IPS-NIHi7 (cell line): ENCODE measurements at regions not wholly inside any gene's neighbourhood (a gene's known extent, or its start where the extent isn't known, plus 50 kb on each side); places are given as distances from the start of the nearest gene placed in this dataset.

Source experiments
- DNase-seq: peaks from one replicate; pipeline ENCODE4 v3.0.0; 2012; ENCODE audit warnings: mixed read lengths; ENCODE audit errors: extremely low spot score

DNA sequence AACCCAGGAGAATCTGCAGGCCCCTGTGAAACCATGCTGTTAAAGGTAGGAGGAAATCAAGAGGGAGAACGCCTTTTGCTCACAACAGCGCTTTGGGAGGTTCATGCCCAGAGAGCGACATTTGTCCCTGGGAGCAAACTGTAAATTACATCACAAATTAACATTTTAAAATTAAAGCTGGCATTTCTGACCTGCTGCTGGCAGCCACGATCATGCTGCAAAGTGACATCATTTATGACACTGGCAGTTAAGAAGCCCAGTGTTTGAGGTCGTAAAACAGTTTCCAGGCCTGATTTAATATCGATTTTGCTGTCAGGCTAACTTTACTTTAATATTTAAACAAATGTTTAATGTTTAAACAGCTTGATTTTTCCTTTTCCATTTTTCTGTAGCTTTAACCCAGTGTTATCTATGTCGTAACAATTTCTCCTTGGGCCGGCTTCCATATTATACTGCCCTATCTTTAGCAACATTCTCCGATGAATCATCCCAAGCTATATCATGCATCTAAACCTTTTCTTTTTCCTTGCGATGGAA is 86.5 kb upstream of the NPVF start:
- DNase-seq, result no peak

DNA sequence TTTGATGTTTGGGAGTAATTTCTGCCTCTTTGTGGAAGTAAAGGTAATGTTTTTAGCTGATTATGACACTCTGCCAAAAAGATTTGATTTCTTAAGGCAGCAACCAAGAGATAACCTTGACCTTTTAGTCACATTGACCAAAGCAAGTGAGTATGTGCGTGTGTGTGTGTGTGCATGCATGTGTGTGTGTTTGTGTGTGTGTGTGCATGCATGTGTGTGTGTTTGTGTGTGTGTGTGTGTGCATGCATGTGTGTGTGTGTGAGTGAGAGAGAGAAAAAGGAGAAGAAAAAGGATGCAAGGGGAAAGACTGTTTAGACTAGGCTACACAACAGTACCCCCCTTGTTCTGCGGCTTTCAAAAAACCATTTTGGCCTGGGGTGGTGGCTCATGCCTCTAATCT is 88.1 kb upstream of the NPVF start:
- no peak for DNase-seq

DNA sequence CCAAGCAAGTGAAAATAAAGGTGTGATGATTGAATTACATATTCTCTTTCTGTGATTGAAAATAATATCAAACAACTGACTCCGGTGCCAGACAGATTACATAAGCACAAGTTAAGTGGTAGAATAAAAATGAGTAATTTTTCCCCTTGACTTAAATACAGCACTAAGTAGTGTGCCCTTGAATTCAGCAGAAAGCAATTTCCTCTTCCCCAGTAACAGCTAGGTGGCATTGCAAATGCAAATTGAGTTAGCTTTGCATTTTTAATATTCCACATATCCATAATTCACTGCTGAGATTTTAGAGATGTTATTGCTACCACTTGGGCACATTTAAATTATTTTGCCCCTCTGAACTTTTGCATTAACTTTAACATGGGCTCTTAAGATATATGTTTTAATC is 89.8 kb upstream of the NPVF start:
- no peak for DNase-seq

DNA sequence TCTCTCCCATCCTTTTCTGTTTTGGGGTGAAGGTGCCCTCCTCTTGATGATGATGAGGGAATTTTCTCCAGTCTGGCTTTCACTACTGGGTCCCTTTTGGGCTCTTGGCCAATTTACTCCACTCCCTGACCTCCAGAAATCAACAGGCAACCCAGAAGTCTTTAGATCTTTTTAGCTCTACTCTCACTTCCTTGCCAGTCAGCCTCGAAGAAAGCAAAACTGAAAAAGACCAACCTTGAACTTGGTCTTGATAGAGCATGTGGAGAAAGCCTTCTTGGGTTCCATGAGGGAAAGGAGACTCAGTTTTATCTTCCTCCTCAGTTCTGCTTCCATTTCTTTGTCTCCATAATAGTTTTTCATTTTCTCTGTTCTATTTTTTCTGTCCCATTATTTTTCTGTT is 91.4 kb upstream of the NPVF start:
- DNase-seq, result no peak

DNA sequence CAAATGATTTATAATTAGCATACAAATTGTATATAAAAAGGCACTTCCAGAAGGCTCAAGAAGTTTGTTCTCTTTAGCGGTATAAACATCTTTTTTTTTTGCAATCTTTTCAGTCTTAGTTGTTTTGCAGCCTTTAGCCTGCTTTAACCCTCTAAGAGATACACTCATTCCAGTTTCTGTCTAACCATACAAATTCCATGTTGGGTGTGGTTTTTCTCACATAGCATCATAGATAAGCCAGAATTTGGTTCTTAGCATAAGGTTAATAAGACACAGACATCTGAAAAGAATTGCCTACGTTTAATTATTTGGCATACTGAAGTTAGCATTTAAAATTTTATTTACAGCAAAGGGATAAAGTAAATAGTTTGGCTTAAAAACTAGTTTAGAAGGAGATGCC is 92.5 kb upstream of the NPVF start:
- no peak for DNase-seq

DNA sequence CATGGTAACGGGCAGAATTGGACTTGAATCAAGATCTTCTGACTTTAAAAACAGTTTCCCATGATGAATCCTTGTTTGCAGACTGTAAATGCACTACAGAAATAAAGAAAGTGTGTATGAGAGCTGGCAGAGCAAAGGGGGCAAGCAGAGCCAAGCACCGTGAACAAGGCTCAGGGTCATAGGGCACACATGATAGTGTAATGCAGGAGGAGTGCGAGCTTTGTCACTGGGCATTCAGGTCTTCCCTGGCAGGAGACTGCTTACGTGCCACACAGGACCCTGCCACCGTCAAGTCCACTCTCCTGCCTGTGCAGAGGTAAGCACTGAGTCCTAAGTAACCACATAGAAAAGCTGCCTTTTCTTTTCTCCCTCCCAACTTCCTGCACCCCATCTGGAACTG is 93.1 kb upstream of the NPVF start:
- DNase-seq, result no peak

DNA sequence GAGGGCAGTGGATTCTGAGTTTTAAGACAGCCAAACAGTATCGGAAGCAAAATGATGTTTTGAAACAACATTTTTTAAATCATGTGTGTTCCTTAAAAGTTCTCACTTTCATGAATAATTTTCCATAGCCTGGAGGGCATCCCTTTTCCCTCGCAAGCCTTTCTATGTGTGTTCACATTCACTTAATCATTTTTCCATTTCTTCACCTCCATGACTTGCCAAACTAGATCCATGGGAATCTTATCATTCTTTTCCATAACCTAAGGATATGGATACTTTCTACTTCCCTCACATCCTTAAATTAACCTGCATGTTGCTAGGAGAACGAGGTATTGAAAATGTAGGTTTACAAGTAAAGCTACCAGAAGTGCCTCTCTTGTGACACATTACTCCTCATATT is 94.2 kb upstream of the NPVF start:
- no peak for DNase-seq

DNA sequence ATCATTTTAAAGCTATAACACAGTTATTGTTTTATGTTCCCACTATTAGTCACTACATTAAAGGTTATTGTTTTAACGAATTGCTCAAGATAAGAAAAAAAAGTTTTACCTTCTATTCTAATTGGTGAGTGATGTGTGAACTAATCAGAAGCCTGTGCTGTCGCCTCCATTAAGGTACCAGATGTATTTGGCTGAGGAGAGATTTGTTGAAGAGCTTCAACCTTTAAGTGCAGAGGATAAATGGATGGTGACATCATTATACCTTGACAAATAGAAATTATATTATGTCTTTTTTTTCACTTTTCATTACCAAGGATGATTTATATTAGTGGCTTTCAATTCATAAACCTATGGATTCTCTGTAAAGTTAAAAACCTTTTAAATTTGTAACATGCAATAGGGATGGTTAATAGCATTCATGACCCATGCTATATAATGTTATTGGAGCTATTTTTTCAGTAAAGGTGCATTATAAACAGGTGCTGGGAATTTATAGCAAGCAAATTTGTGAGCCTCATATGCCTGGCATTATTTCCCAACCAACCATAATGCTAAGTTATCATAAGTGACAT is 97.0 kb upstream of the NPVF start:
- no peak for DNase-seq

DNA sequence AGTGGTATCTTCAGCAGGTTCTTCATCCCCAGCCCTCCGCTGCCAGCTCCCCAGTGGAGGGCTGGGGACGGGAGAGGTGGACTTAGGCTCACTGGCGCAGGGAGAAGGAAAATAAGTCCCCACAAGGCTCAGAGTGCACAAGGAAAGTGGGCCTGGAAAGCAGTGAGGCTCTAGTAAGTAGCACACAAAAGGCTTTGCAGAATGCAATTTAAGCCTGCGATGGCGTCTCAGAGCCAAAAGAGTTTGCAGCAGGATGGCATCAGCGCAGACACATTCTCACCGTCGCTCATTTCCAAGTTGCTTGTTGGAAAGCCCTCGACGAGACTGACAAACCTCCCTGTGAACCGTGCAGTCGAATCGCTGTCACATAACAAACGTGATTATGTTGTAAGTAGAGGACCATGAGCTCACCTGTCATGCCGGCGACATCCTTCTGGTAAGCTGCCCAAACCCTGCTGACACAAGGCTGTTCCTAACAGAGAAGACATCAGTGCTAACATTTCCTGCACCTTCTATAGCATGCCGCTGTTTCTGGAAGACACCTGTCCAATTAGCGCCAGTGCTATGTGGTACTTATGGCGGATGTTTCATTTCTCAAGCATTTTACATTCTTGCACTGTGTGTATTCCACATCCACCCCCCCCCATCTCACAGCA is 98.3 kb upstream of the NPVF start:
- no peak for DNase-seq

DNA sequence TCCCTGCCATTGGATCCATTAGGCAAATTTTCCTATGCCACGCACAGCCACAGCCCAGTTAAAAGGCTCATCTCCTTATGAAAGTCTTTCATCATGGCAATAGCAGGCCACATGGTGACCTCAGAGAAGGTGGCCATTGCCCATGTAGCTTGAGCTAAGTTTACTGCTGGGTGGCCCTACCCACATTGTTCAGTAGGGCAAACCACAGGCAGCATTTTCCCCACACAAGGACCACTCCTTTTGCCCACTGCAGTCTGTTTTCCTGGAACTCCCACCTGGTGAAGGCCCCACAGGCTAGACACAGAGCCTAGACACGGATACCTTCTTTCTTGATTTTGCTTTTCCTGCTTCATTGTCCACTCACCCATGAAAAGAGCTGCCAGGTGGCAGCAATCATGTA is 101.5 kb upstream of the NPVF start:
- no peak for DNase-seq

DNA sequence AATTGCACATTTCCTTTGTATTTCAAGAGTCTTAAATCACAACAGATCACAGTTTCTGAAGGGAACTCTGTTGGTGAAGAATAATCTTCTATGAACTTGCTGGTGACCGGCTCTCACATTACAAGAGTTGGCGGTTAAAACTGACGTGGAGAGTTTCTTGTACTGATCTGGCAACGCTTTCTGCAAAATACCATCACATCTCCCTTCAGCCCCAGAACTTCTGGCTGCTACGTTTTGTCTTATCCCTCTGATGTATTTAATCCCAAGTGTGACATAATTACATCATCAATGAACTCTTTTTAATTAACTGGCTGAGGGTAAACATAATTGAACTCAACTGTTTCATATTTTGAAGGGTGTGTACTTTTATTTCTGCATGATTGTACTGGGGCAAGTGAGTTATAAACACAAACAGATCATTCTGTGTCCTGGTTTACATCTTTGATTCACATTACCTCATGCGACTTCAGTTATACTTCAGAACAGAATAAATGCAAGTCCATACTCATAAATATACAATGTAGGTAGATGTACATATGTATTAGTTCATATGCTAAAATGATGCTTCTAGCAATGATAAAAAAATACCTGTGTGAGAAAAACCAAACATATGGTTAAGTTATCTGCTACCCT is 105.1 kb upstream of the NPVF start:
- DNase-seq, result no peak

DNA sequence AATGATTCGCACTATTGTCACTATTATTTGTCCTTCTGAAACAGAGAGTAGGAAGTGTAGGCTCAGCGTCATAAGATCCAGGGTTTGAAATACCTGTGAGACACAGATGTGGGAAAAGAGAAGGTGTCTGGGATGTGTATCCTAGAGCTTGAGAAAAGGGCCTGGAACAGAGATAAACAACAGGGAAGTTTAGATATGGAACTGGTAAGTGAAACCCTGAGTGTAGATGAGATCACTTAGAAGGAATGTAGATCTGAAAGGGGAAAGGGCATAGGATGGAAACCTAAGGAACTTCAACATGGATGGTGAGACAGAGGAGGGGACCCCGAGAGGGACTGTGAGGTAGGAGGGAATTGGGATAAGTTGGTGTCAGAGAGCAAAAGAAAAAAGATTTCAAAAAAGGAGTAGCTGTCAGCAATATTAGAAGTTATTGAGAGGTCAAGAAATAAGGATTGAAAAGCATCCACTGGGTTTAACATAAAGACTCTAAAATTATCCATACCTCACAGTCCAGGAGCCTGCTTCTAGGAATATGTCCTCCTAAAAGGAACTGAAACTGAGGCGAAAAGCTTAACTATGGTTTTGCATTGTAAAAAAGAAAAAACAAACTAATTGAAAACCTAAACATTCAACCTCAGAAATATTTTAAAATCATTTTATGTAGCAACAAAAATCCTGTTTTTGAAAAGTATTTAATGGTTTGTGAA is 119.2 kb upstream of the NPVF start:
- DNase-seq, result no peak

DNA sequence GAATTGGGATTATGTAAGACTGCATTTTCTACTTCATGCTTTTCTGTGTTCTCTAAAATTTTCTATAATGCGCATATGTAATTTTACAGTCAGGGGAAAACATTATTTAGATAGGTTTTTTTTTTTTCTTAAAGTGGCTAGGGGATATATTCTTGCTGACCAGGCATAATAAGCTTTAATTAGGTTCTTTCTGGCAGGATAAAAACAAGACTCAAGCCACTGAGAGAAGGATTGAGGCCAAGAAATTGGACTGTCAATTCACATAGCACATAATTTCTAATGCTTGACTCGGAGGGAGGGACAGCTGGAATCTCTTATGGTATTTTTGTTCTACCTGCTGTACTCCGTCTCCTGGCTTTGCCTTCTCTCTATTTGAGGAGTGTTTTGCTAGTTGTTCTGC is 119.8 kb upstream of the NPVF start:
- no peak for DNase-seq

DNA sequence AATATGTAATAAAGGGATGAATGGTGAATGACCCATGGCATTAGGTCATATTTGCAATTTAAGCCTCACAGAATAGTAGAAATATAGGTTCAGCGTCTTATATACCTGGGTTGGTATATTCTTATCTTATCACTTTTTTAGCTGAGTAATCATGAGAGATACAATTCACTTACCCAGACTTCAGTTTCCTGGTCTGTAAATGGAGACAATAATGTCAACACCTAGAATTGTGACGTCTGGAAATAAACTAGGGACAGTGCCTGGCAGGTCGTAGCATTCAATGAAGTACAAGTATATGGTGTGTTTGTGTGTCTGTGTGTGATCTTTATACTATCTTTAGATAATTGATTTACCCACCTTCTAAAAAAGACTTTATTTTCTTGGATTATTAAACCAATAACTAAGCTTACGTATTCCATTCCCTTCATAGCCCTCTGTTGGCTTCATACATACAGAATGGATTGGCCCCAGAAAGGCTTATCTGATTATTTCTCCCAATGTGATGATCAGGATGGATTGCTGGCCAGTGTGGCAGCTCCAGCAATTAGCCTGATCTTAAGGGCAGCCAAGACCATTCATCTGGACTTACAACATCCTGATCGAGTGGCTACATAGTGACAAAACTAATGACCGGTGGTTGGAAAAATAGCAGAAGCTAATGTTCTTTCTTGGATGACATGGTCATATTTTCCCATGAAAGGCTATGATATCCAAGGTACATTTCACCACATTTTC is 121.2 kb upstream of the NPVF start:
- no peak for DNase-seq

DNA sequence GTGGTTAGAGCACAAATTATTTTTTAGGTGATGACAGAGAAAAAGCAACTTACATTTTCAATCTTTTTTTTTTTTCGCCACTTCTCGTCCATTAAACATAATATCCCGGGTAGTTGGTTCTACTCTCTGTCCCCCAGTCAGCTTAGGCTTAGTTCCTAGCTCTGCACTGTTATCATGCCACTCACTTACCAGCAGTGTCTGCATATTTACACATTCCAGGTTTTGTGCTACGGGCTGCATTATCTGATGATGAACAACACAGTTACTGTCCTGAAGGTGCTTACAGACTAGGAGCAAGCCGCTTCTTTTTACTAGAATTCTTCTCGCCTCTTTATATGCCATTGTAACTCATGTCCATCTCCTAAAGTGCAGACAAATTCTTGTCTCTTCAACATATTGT is 121.8 kb upstream of the NPVF start:
- DNase-seq, result no peak

DNA sequence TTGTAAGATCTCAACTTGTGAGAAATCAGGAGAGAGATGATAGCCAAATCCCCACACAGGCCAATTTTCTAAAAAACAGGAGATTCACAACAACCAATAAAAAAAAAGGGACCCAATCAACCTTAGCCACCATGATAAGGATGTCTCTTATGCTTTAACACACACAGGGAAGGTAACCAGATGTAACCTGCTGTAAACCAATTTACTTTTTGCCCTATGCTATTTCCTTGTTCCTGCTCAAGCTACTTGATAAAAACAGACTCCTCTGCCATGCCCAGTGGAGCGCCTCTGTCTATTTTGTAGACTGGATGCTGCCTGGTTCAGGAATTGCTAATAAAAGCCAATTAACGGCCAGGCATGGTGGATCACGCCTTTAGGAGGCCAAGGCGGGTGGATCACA is 123.5 kb upstream of the NPVF start:
- no peak for DNase-seq

DNA sequence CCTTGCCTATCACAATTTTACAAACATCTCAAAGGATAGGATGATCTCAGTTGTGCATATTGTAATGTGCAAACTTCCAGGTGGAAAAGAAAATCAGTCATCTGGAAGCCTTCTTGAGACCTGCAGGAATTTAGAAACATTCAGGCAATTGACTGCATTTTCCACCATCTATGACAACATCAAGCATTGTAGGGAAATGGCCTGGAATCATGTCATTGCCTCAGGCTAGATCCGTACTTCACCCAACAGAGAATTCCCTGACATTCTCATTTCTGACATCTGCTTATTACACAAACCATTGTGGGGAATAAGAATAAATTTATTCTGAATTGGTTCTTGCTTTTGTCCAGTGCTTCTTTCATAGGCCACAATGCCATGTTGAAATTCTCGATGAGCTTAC is 124.9 kb upstream of the NPVF start:
- DNase-seq, result no peak

DNA sequence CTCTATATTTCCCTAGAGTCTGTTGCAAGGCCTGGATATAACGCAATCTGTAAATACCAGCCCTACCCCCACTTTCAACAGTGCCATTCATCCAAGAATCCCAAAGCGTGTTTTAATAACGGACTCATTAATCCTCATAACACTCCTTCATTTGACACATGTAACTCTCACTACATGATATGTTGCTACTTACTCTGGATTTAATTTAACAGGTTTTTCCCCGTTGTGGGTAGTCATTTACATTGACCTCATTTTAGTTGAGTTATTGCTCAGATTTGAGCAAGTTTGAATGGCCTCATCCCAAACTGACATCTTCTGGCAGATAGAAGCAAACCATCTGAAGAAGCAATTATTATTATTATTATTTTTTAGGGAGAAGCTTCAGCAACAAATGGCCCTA is 125.4 kb upstream of the NPVF start:
- no peak for DNase-seq

DNA sequence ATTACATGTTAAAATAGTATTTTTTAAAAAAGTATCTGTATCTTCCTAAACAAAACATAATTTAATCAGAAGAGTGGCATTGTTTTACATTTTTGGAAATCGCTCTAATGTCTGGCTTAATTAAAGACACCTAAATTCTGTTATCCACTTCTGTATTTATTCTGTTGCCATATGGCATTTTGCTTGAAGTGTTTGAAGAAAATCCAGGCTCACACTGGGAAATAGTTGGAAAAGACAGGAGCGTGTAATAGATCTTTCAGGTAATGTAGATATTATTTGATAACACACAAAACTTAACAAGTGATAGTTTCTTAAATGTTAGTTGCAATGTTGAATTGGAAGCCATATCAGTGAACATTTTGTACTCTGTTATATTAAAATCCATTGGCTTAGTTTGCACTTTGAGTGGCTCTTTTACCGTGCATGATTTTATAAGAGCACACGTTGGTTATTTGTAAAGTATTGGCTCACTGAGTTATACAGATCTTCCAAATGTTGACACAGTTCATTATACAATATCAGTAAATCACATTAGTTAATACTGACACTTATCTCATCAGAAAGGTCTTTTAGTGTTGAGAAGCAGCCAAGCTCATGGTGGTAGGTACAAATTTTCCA is 128.4 kb upstream of the NPVF start:
- no peak for DNase-seq

DNA sequence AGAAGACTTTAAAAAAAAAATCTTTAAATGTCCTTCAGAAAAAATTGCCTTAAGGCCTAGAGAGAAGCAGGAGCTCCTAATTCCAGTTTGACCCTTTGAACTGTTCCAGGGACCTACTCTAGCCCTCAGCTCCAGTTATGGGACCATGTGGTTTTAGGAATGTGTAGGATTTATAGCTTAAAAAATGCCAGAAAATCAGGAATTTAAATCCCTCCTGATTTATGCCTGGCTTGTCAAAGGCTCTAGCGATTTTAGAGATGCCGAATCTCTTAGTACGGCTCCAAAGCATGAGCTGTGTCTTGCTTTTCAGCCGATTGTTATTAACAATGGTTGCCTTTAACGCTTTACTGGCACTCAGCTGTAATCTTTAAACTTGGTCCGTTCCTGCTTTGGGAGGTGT is 130.6 kb upstream of the NPVF start:
- DNase-seq, result no peak

DNA sequence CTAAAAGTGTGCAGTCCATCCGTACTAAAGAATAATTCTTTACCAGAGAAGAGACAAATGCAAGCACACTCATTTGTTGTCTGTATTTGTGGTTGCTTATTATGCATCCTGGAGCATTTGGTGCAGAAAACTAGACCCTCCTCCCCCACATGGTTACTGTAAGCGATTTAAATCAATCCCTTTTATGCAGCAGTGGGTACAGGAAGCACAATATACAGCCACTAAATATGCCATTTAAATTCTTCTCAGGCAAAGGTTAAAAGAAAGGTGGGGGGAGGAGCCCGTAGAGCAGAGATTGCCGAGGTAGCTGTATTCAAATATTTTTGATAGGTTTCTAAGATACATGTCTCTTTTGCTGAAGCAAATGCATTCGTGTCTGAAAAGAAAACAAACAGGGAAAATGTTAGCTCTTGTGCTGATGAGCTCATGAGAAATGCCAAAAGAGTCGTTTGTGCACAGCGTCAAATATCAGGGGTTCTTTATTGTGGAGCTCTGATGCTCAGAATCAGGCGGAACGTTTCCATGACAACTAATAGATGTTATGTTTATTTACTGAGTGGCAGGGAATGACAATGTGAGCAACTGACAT is 131.3 kb upstream of the NPVF start:
- DNase-seq, result no peak
